MM.1S (cell line): ENCODE measurements at regions not wholly inside any gene's neighbourhood (a gene's known extent, or its start where the extent isn't known, plus 50 kb on each side); places are given as distances from the start of the nearest gene placed in this dataset.
A peak's percentile ranks its signal among the peaks of the same experiment; 100 is the strongest.

ENCODE experiments used
- DNase-seq: peaks from one replicate; pipeline ENCODE4 v3.0.0-alpha.2; 2015
- H2AFZ ChIP-seq: fragments of 300-600 bp; sonication (generic); 2 replicates; pipeline ENCODE4 v1.6.0; 2016; ENCODE audit warnings: antibody characterized with exemption, low read length
- H3F3A ChIP-seq: fragments of 300-600 bp; sonication (generic); 2 replicates; pipeline ENCODE4 v1.6.1; 2016; ENCODE audit warnings: mild to moderate bottlenecking, antibody characterized with exemption, low read length, moderate library complexity, mixed read lengths; ENCODE audit not compliant: insufficient read depth
- H3K27ac ChIP-seq: fragments of 300-600 bp; sonication (generic); 2 replicates; pipeline ENCODE4 v1.5.1; 2016; ENCODE audit warnings: mild to moderate bottlenecking, low read length
- H3K27me3 ChIP-seq: fragments of 300-600 bp; sonication (generic); replicated peaks from 2 replicates; pipeline ENCODE4 v1.6.0; 2016; ENCODE audit warnings: low read length; ENCODE audit not compliant: insufficient read depth
- H3K36me3 ChIP-seq: fragments of 300-600 bp; sonication (generic); replicated peaks from 2 replicates; pipeline ENCODE4 v1.6.1; 2016; ENCODE audit warnings: mild to moderate bottlenecking, low read length, mixed read lengths; ENCODE audit not compliant: insufficient read depth
- H3K4me1 ChIP-seq: fragments of 300-600 bp; sonication (generic); 2 replicates; pipeline ENCODE4 v1.6.1; 2016; ENCODE audit warnings: low read length, mixed read lengths
- H3K4me2 ChIP-seq: fragments of 300-600 bp; sonication (generic); 2 replicates; pipeline ENCODE4 v1.6.0; 2016; ENCODE audit warnings: low read depth, low read length
- H3K4me3 ChIP-seq: fragments of 300-600 bp; sonication (generic); 2 replicates; pipeline ENCODE4 v1.5.1; 2016; ENCODE audit warnings: low read length, mixed read lengths
- H3K79me2 ChIP-seq: fragments of 300-600 bp; sonication (generic); 2 replicates; pipeline ENCODE4 v1.6.1; 2016; ENCODE audit warnings: mixed run types, low read length, mixed read lengths
- H3K9ac ChIP-seq: fragments of 300-600 bp; sonication (generic); 2 replicates; pipeline ENCODE4 v1.6.1; 2016; ENCODE audit warnings: low read length, mixed read lengths
- H3K9me2 ChIP-seq: fragments of 300-600 bp; sonication (generic); replicated peaks from 2 replicates; pipeline ENCODE4 v1.6.1; 2016; ENCODE audit warnings: mild to moderate bottlenecking, low read length, mixed read lengths; ENCODE audit not compliant: insufficient read depth
- H3K9me3 ChIP-seq: fragments of 300-600 bp; sonication (generic); replicated peaks from 2 replicates; pipeline ENCODE4 v1.6.1; 2016; ENCODE audit warnings: mild to moderate bottlenecking, low read length, mixed read lengths; ENCODE audit not compliant: insufficient read depth
- H4K20me1 ChIP-seq: fragments of 300-600 bp; sonication (generic); 2 replicates; pipeline ENCODE4 v1.6.1; 2016; ENCODE audit warnings: mild to moderate bottlenecking, low read length, moderate library complexity, mixed read lengths; ENCODE audit not compliant: insufficient read depth
- CTCF ChIP-seq: fragments of 300-600 bp; sonication (generic); IDR thresholded peaks from 2 replicates; pipeline ENCODE4 v1.5.1; 2016; ENCODE audit warnings: antibody characterized with exemption, low read length, mixed read lengths
- EZH2 ChIP-seq: fragments of 300-600 bp; sonication (generic); optimal IDR thresholded peaks from 2 replicates; pipeline ENCODE3; 2017; ENCODE audit warnings: low read depth, mild to moderate bottlenecking, antibody characterized with exemption, low read length, mixed read lengths
- EZH2phosphoT487 ChIP-seq: fragments of 300-600 bp; sonication (generic); IDR thresholded peaks from 2 replicates; pipeline ENCODE4 v1.6.1; 2018; ENCODE audit warnings: antibody characterized with exemption, low read length

GRCh38 chr2:147639386-147639785, 205.4 kb upstream of the ACVR2A start:
- Histone ChIP-seq H3K79me2 (no peaks in the 10 kb centered on the region), H4K20me1 (no peaks in the 10 kb centered on the region), H3K9ac (no peak overlapping the region), H3K27me3 (no peaks in the 10 kb centered on the region), H3K4me1 (no peaks in the 10 kb centered on the region; the same call in 1 of the 2 replicates), H2AFZ (no peak overlapping the region), H3K9me3 (no peaks in the 10 kb centered on the region), H3F3A (no peaks in the 10 kb centered on the region), H3K4me3 (no peak overlapping the region), H3K36me3 (no peaks in the 10 kb centered on the region), H3K9me2 (no peaks in the 10 kb centered on the region), H3K4me2 (no peak overlapping the region), H3K27ac (no peak overlapping the region)
- no peak for DNase-seq
- TF ChIP-seq EZH2phosphoT487 (no peak), EZH2 (no peak), CTCF (no peak)

- peak; percentile 39 for DNase-seq
- H3K9me3 ChIP-seq, result no peaks in the 10 kb centered on the region
- H3K36me3 ChIP-seq, result no peaks in the 10 kb centered on the region
- no peaks in the 10 kb centered on the region for H3F3A ChIP-seq
- no peaks in the 10 kb centered on the region for H3K9me2 ChIP-seq
- H3K4me3 ChIP-seq, result no peak overlapping the region
- H3K9ac ChIP-seq, result no peak overlapping the region
- no peaks in the 10 kb centered on the region for H3K27me3 ChIP-seq
- H3K27ac ChIP-seq, result no peak overlapping the region
- no peak for TF ChIP-seq EZH2phosphoT487
- TF ChIP-seq CTCF, result no peak
- TF ChIP-seq EZH2, result no peak
- H4K20me1 ChIP-seq, result no peaks in the 10 kb centered on the region
- no peak overlapping the region for H2AFZ ChIP-seq
- H3K4me1 ChIP-seq, result no peaks in the 10 kb centered on the region; the same call in 1 of the 2 replicates
- H3K79me2 ChIP-seq, result no peaks in the 10 kb centered on the region
- H3K4me2 ChIP-seq, result no peak overlapping the region
Observed at GRCh38 chr2:147636886-147637285, 207.9 kb upstream of the ACVR2A start.

- Histone ChIP-seq H3K4me2 (no peak overlapping the region), H3K27ac (no peak overlapping the region)
- no peak for DNase-seq
Observed at GRCh38 chr2:147636238-147636882, 208.5 kb upstream of the ACVR2A start.

More at GRCh38 chr2:147636238-147636882, 208.5 kb upstream of the ACVR2A start:
- H3K27me3 ChIP-seq, result no peaks in the 10 kb centered on the region
- no peaks in the 10 kb centered on the region for H3F3A ChIP-seq
- H3K79me2 ChIP-seq, result no peaks in the 10 kb centered on the region
- H3K9ac ChIP-seq, result no peak overlapping the region
- TF ChIP-seq EZH2phosphoT487, result no peak
- no peak for TF ChIP-seq EZH2
- no peak for TF ChIP-seq CTCF
- no peaks in the 10 kb centered on the region for H3K9me3 ChIP-seq
- H3K9me2 ChIP-seq, result no peaks in the 10 kb centered on the region
- H3K4me3 ChIP-seq, result no peak overlapping the region
- H2AFZ ChIP-seq, result no peak overlapping the region
- no peaks in the 10 kb centered on the region; the same call in 1 of the 2 replicates for H3K4me1 ChIP-seq
- no peaks in the 10 kb centered on the region for H3K36me3 ChIP-seq
- H4K20me1 ChIP-seq, result no peaks in the 10 kb centered on the region
